RWPE1 (cell line): ENCODE measurements at regions not wholly inside any gene's neighbourhood (a gene's known extent, or its start where the extent isn't known, plus 50 kb on each side); places are given as distances from the start of the nearest gene placed in this dataset.

Experiments
- CTCF ChIA-PET: fragments of 350-600 bp; sonication (Branson Sonifier 250); formaldehyde crosslinking; extraction: SDS; loops from one replicate; lab custom pipeline; 2021; lab: Yijun Ruan, JAX
- POLR2A ChIA-PET: fragments of 400-600 bp; formaldehyde crosslinking; extraction: SDS; loops from one replicate; lab custom pipeline; 2020; ENCODE audit warnings: antibody characterized with exemption; ENCODE audit not compliant: low non-redundant PET; lab: Yijun Ruan, JAX
- DNase-seq: peaks from one replicate; pipeline ENCODE4 v3.0.0; 2012; ENCODE audit warnings: low spot score
- H3K27ac ChIP-seq: fragments of 450-650 bp; 2 replicates; pipeline ENCODE4 v1.5.1; 2017
- TF ChIP-seq, protein P1 (sequence below): fragments of 450-650 bp; conservative IDR thresholded peaks from 2 replicates; pipeline ENCODE4 v1.5.1; 2017; ENCODE audit warnings: low read depth, mild to moderate bottlenecking

- ChIA-PET POLR2A (no interaction called here), CTCF (interaction anchor here (0.6 kb wide), 1 partner anchor 110 kb away, joined by 6 read pairs; no protein-coding TSS in a partner anchor)
- H3K27ac ChIP-seq, result no peak overlapping the region
- TF ChIP-seq, protein P1, sequence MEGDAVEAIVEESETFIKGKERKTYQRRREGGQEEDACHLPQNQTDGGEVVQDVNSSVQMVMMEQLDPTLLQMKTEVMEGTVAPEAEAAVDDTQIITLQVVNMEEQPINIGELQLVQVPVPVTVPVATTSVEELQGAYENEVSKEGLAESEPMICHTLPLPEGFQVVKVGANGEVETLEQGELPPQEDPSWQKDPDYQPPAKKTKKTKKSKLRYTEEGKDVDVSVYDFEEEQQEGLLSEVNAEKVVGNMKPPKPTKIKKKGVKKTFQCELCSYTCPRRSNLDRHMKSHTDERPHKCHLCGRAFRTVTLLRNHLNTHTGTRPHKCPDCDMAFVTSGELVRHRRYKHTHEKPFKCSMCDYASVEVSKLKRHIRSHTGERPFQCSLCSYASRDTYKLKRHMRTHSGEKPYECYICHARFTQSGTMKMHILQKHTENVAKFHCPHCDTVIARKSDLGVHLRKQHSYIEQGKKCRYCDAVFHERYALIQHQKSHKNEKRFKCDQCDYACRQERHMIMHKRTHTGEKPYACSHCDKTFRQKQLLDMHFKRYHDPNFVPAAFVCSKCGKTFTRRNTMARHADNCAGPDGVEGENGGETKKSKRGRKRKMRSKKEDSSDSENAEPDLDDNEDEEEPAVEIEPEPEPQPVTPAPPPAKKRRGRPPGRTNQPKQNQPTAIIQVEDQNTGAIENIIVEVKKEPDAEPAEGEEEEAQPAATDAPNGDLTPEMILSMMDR, result no peak
- no peak for DNase-seq
Measured at GRCh38 chr12:92459850-92460249, 242.9 kb upstream of the PLEKHG7 start.

DNA sequence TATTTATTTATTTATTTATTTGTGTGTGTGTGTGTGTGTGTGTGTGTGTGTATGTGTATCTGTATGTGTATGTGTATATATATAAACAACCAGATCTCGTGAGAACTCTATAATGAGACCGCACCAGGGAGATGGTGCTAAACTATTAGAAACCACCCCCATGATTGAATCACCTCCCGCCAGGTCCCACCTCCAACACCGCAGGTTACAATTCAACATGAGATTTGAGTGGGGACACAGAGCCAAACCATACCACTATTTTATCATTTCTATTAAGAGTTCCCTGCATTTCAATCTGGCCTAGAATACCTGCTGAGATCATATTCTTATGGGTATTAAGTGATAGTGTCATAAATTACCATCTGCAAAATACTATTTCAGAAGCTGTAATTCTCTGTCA lies 243.8 kb upstream of the PLEKHG7 start:
- ChIA-PET CTCF (no interaction called here), POLR2A (no interaction called here)
- H3K27ac ChIP-seq, result no peak overlapping the region
- no peak for DNase-seq
- TF ChIP-seq, protein P1, result no peak

DNA sequence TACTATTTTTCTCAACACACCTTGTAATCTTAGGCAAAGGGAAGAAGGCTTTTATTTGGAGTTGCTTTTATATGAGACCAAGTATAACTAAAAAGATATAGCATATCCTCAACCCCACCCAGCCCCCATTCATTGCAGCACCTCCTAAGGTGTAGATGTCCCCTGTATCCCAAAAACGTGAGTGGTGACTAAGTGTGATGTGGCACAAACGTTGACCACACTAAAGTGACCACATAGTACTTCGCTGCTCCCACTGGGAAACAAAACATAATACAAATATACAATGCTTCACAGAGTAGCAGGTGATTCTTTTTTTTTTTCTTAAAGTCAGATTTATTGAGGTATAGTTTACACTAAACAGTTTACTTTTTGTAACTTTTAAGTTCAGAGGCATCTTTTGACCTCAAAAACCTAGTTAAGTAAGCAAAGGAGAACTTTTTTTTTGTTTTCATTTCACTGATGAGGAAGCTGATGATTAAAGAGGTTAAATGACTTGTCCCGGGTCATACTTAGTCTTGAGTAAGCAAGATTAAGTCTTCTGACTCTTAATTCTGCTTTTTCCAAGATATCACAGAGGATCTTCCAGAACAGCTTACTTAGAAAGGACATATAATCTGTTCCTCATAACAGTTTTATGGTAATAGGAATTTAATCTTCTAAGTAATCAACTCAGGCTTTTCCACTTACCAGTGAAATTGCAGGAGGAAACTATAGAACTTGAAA lies 245.2 kb upstream of the PLEKHG7 start:
- H3K27ac ChIP-seq, result no peak overlapping the region
- ChIA-PET POLR2A (no interaction called here), CTCF (interaction anchor here (0.5 kb wide), 1 partner anchor 113 kb away, joined by 3 read pairs; no protein-coding TSS in a partner anchor)
- TF ChIP-seq, protein P1, result no peak
- DNase-seq, result no peak

DNA sequence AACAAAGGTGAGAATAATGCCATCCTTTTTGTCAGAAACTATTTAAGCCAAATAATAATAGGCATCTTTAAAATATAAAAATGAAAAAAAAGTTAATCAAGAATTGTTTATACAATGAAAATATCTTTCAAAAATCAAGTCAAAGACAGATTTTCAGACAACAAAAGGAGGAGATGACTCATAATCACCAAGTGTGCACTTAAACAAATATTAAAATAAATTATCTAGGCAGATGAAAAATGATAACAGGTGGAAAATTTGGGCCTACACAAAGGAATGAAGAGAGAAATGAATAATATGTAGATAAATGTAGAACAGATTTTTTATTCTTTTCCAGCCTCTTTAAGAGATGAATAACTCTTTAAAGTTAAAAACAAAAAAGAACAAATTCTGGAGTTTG lies 250.0 kb upstream of the PLEKHG7 start:
- POLR2A ChIA-PET, result no interaction called here

DNA sequence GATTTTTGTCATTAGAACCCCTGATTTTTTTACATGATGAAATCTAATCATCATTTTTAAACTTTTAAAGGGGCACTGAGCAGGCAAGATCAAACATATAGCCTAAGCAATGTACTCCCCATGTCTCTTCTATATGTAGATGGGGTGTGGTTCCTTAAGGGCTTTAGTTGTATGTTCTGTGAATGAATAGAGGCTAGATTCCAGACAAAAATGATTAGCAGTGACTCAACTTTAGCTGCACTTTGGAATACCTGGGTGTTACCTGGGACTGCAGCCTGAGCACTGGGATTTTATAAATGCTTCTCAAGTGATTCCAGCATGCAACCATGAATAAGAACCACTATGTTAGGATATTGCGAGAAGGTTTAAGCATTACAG lies 256.7 kb upstream of the PLEKHG7 start:
- peak overlapping the region; percentile 56; the same call in 1 of the 2 replicates for H3K27ac ChIP-seq
- peak; percentile 65 for DNase-seq
- POLR2A ChIA-PET, result no interaction called here
- TF ChIP-seq, protein P1, result no peak
- CTCF ChIA-PET, result interaction anchor here (0.8 kb wide), 1 partner anchor 1064 kb away, joined by 4 read pairs; no protein-coding TSS in a partner anchor

More for the DNA sequence above, 250.0 kb upstream of the PLEKHG7 start:
- H3K27ac ChIP-seq, result no peak overlapping the region
- DNase-seq, result no peak
- TF ChIP-seq, protein P1, result no peak
- CTCF ChIA-PET, result no interaction called here

DNA sequence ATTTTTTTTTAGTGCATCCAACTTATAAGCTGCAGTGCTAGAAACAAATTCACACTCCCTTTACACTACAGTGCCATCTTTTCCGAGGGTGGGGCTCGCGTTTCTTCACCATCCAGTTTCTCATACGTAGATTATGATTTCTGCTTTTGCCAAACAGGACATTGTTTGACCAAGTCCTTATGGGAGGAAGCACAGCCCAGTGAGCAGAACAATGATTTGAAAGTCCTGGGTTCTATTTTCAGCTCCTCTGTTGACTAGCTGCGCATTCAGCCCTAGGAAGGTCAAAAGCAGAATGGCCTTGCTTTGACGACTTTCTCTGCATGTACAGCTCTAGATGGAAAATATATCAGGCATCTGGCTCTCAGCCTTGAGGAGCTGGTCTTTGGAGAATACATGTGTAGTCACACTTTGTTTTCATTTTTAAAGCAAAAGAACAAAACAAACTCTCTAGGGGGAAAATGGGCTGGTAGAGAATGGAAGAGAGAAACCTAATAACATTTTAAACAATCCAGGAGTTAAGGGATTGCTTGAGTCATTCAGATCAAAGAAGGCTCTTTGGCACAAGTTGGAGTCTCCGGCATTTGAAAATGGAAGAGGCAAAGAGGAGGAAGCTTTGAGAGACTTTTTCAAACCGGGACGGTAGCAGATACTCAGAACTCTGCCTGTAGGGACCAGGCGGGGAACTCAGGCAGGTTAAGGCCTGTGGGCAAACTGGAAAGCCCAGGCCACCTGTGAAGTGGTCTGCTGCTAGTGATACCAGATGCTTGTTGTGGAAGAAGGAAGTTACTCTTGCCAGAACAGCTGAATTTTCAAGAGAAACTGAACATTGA lies 257.3 kb upstream of the PLEKHG7 start:
- CTCF ChIA-PET, result interaction anchor here (0.6 to 0.9 kb wide), 3 partner anchors 47 to 1063 kb away, joined by 3 to 6 read pairs (median 4); no protein-coding TSS in a partner anchor
- TF ChIP-seq, protein P1, result no peak
- H3K27ac ChIP-seq, result peak overlapping the region; percentile 56; the same call in 1 of the 2 replicates
- DNase-seq, result no peak
- POLR2A ChIA-PET, result no interaction called here
